ENCODE measurements at regions not wholly inside any gene's neighbourhood (a gene's known extent, or its start where the extent isn't known, plus 50 kb on each side); places are given as distances from the start of the nearest gene placed in this dataset.

GRCh38 chr16:5884339-5884738 lies 786.7 kb upstream of the EEF2KMT start:
- TF ChIP-seq ZNF891 (CRISPR knock-in tag; IDR thresholded peaks at IDR 0.05) = no peak
- no peak for TF ChIP-seq ARNTL (CRISPR knock-in tag; IDR thresholded peaks at IDR 0.05)
- TF ChIP-seq TAF1 (CRISPR knock-in tag; IDR thresholded peaks at IDR 0.05) = no peak
- no peak for TF ChIP-seq FOXK1 (CRISPR knock-in tag; IDR thresholded peaks at IDR 0.05; ENCODE audit: borderline replicate concordance, low read depth)
- no peak for TF ChIP-seq ZSCAN20 (CRISPR knock-in tag; IDR thresholded peaks at IDR 0.05; ENCODE audit: borderline replicate concordance)
- TF ChIP-seq GABPA (IDR thresholded peaks at IDR 0.05; ENCODE audit: low read depth, low read length) = no peak
- no peak for TF ChIP-seq GABPA (CRISPR knock-in tag; IDR thresholded peaks at IDR 0.05; ENCODE audit: low read depth)
- no peak for TF ChIP-seq RERE (CRISPR knock-in tag; IDR thresholded peaks at IDR 0.05; ENCODE audit: low read depth)
- TF ChIP-seq FIP1L1 (IDR thresholded peaks at IDR 0.05; ENCODE audit: borderline replicate concordance, insufficient read depth, low read depth, low read length) = no peak
- no peak for TF ChIP-seq PHF8 (CRISPR knock-in tag; IDR thresholded peaks at IDR 0.05)
- TF ChIP-seq PRPF4 (IDR thresholded peaks at IDR 0.05; ENCODE audit: low read depth, low read length, poor library complexity, severe bottlenecking) = no peak
- TF ChIP-seq REPIN1 (CRISPR knock-in tag; IDR thresholded peaks at IDR 0.05; ENCODE audit: borderline replicate concordance, low read depth) = no peak
- no peak for TF ChIP-seq POLR2A (IDR thresholded peaks at IDR 0.05; ENCODE audit: insufficient read depth in 1 of 2, low read depth in 2 of 2, low read length in 2 of 2)

All from HepG2 (cell line).